ENCODE measurements at regions not wholly inside any gene's neighbourhood (a gene's known extent, or its start where the extent isn't known, plus 50 kb on each side); places are given as distances from the start of the nearest gene placed in this dataset.

GRCh38 chr3:18295171-18295920 is 129.8 kb downstream of the SATB1 start:
- DNase-seq, result peak; percentile 59

GRCh38 chr3:18290157-18290556 is 135.0 kb downstream of the SATB1 start:
- no peak for DNase-seq

GRCh38 chr3:18288243-18288642 is 136.9 kb downstream of the SATB1 start:
- DNase-seq, result no peak

- DNase-seq, result no peak
Observed at GRCh38 chr3:18284716-18285115, 140.4 kb downstream of the SATB1 start.

- DNase-seq, result no peak
Observed at GRCh38 chr3:18283680-18284079, 141.5 kb downstream of the SATB1 start.

GRCh38 chr3:18282507-18282906 is 142.6 kb downstream of the SATB1 start:
- DNase-seq, result no peak

GRCh38 chr3:18279226-18279737 is 145.9 kb downstream of the SATB1 start:
- no peak for DNase-seq

GRCh38 chr3:18264853-18265252 is 160.3 kb downstream of the SATB1 start:
- no peak for DNase-seq

GRCh38 chr3:18264361-18264760 is 160.8 kb downstream of the SATB1 start:
- no peak for DNase-seq

- DNase-seq, result no peak
Observed at GRCh38 chr3:18258492-18258891, 166.6 kb downstream of the SATB1 start.

- DNase-seq, result no peak
Observed at GRCh38 chr3:18252578-18252977, 172.6 kb downstream of the SATB1 start.

GRCh38 chr3:18250991-18251390 is 174.1 kb downstream of the SATB1 start:
- DNase-seq, result no peak

- no peak for DNase-seq
Observed at GRCh38 chr3:18249126-18249525, 176.0 kb downstream of the SATB1 start.

- DNase-seq, result no peak
Observed at GRCh38 chr3:18247776-18248310, 177.3 kb downstream of the SATB1 start.

GRCh38 chr3:18247139-18247695 is 177.9 kb downstream of the SATB1 start:
- DNase-seq, result no peak

GRCh38 chr3:18246336-18247060 is 178.6 kb downstream of the SATB1 start:
- no peak for DNase-seq

- DNase-seq, result peak; percentile 74
Observed at GRCh38 chr3:18245721-18246120, 179.4 kb downstream of the SATB1 start.

- DNase-seq, result no peak
Observed at GRCh38 chr3:18241837-18242236, 183.3 kb downstream of the SATB1 start.

- DNase-seq, result peak; percentile 2
Observed at GRCh38 chr3:18239674-18240073, 185.5 kb downstream of the SATB1 start.

GRCh38 chr3:18238746-18239331 is 186.3 kb downstream of the SATB1 start:
- no peak for DNase-seq

- no peak for DNase-seq
Observed at GRCh38 chr3:18238332-18238731, 186.8 kb downstream of the SATB1 start.

- peak; percentile 84 for DNase-seq
Observed at GRCh38 chr3:18237251-18238005, 187.7 kb downstream of the SATB1 start.

Measured in activated CD4-positive, alpha-beta T cell treated with anti-CD3 and anti-CD28 coated beads, Interleukin-2, amount 50 U/mL, for 16 hours (primary cell).